ENCODE measurements at regions not wholly inside any gene's neighbourhood (a gene's known extent, or its start where the extent isn't known, plus 50 kb on each side); places are given as distances from the start of the nearest gene placed in this dataset.

GRCh38 chr9:713091-713490, 128.4 kb upstream of the DMRT1 start:
- TF ChIP-seq CTCF (IDR thresholded peaks at IDR 0.05) (no peak), ZFX (IDR thresholded peaks at IDR 0.05; ENCODE audit: borderline replicate concordance) (no peak)

All from 22Rv1 (cell line).